ENCODE measurements at regions not wholly inside any gene's neighbourhood (a gene's known extent, or its start where the extent isn't known, plus 50 kb on each side); places are given as distances from the start of the nearest gene placed in this dataset.

DNA sequence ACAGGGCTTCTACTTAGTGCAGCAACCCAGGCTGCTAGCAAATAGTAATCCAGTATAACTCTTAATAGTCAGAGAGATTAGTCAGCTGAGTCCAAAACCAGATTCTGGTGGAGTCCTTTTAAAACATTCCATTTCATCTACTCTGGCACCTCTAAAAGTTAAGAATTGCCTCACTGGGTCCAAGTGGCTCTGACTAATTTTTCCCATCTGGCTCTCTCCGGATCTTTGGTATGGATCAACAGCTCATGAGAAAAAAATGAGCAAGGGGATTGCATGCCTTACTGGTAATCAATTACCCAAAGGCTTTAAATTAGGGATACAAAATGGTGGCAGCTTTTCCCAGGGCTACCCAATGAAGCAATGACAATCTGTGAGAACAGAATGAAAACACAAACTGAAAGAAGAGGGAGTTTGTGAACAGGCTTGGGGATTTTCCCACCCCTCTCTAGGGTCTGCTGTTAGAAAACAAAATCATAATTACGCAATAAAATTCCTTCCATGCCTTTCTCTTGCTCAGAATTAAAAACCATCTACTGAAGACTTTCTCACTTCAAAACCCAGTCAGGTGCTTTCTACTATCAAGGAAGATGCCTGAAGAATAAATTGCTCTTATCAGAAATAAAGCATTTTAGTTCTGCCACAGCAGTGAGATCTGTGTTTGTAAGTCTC lies 84.6 kb upstream of the PMFBP1 start:
- Histone ChIP-seq H2AFZ (ENCODE audit: low read length) (peak overlapping the region; percentile 5), H3K4me2 (ENCODE audit: extremely low read depth, insufficient read depth, low read length) (peak overlapping the region; percentile 29), H3K9ac (ENCODE audit: insufficient read depth, low read length) (no peak overlapping the region), H3K9me3 (ENCODE audit: control insufficient read depth, insufficient read depth, low read depth, low read length) (no peaks in the 10 kb centered on the region), H3K27me3 (ENCODE audit: control insufficient read depth, insufficient read depth, low read length) (no peaks in the 10 kb centered on the region), H3K27ac (ENCODE audit: insufficient read depth, low read length) (peak overlapping the region; percentile 67), H3K79me2 (ENCODE audit: control insufficient read depth, insufficient read depth, low read length) (no peaks in the 10 kb centered on the region), H3K4me1 (ENCODE audit: control insufficient read depth, extremely low read depth, insufficient read depth, low read length) (peaks cover 8% of the 10 kb centered on the region), H3K4me3 (replicated peaks in 1 of 4; ENCODE audit: control extremely low read depth in 1 of 4, insufficient read depth in 1 of 4, low read depth in 3 of 4, low read length in 4 of 4) (no peak overlapping the region), H3K36me3 (ENCODE audit: control insufficient read depth, insufficient read depth, low read length) (no peaks in the 10 kb centered on the region), H4K20me1 (ENCODE audit: control insufficient read depth, extremely low read depth, insufficient read depth, low read length) (no peaks in the 10 kb centered on the region)
- peak; percentile 66 to 82 for DNase-seq (ENCODE audit: low read depth in 2 of 2)
- TF ChIP-seq EZH2 (IDR thresholded peaks at IDR 0.05; ENCODE audit: low read length, missing control alignments): no peak
- TF ChIP-seq, protein P1, sequence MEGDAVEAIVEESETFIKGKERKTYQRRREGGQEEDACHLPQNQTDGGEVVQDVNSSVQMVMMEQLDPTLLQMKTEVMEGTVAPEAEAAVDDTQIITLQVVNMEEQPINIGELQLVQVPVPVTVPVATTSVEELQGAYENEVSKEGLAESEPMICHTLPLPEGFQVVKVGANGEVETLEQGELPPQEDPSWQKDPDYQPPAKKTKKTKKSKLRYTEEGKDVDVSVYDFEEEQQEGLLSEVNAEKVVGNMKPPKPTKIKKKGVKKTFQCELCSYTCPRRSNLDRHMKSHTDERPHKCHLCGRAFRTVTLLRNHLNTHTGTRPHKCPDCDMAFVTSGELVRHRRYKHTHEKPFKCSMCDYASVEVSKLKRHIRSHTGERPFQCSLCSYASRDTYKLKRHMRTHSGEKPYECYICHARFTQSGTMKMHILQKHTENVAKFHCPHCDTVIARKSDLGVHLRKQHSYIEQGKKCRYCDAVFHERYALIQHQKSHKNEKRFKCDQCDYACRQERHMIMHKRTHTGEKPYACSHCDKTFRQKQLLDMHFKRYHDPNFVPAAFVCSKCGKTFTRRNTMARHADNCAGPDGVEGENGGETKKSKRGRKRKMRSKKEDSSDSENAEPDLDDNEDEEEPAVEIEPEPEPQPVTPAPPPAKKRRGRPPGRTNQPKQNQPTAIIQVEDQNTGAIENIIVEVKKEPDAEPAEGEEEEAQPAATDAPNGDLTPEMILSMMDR (conservative IDR thresholded peaks at IDR 0.05 in 1 of 2, IDR thresholded peaks at IDR 0.05 in 1 of 2; ENCODE audit: low read depth in 1 of 2, low read length in 2 of 2): no peak

DNA sequence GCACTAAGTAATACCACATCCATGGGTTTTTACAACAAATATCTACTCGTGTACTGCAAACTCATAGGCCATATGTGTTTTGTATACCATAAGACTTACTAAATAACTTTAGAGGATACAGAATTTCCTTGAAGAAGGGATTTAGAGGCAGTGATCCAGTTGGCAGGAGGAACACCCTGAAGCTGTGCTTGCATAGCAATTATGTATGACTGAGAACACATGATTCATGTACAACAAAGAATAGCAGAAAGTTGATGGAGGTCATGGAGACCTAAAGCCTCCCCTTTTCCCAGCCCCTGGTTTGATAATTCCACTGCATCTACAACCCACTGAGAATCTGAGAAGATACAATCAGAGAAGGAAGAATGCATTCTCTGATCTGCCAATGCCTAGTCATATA lies 83.8 kb upstream of the PMFBP1 start:
- peak; percentile 4 to 20 for DNase-seq (ENCODE audit: low read depth in 2 of 2)
- no peaks in the 10 kb centered on the region for H3K27me3 ChIP-seq (ENCODE audit: control insufficient read depth, insufficient read depth, low read length)
- no peak for TF ChIP-seq EZH2 (IDR thresholded peaks at IDR 0.05; ENCODE audit: low read length, missing control alignments)
- peaks cover 8% of the 10 kb centered on the region for H3K4me1 ChIP-seq (ENCODE audit: control insufficient read depth, extremely low read depth, insufficient read depth, low read length)
- H3K4me3 ChIP-seq (replicated peaks in 1 of 4; ENCODE audit: control extremely low read depth in 1 of 4, insufficient read depth in 1 of 4, low read depth in 3 of 4, low read length in 4 of 4): no peak overlapping the region
- no peaks in the 10 kb centered on the region for H3K9me3 ChIP-seq (ENCODE audit: control insufficient read depth, insufficient read depth, low read depth, low read length)
- no peak overlapping the region for H2AFZ ChIP-seq (ENCODE audit: low read length)
- no peaks in the 10 kb centered on the region for H3K36me3 ChIP-seq (ENCODE audit: control insufficient read depth, insufficient read depth, low read length)
- peak overlapping the region; percentile 29 for H3K4me2 ChIP-seq (ENCODE audit: extremely low read depth, insufficient read depth, low read length)
- no peak overlapping the region for H3K9ac ChIP-seq (ENCODE audit: insufficient read depth, low read length)
- H3K79me2 ChIP-seq (ENCODE audit: control insufficient read depth, insufficient read depth, low read length): no peaks in the 10 kb centered on the region
- no peaks in the 10 kb centered on the region for H4K20me1 ChIP-seq (ENCODE audit: control insufficient read depth, extremely low read depth, insufficient read depth, low read length)
- H3K27ac ChIP-seq (ENCODE audit: insufficient read depth, low read length): peak overlapping the region; percentile 67

GRCh38 chr16:72247821-72248253 lies 75.9 kb upstream of the PMFBP1 start:
- H3K27me3 ChIP-seq (ENCODE audit: control insufficient read depth, insufficient read depth, low read length): no peaks in the 10 kb centered on the region
- no peak overlapping the region for H3K27ac ChIP-seq (ENCODE audit: insufficient read depth, low read length)
- H3K4me3 ChIP-seq (replicated peaks in 1 of 4; ENCODE audit: control extremely low read depth in 1 of 4, insufficient read depth in 1 of 4, low read depth in 3 of 4, low read length in 4 of 4): no peak overlapping the region
- no peak overlapping the region for H2AFZ ChIP-seq (ENCODE audit: low read length)
- H3K9me3 ChIP-seq (ENCODE audit: control insufficient read depth, insufficient read depth, low read depth, low read length): no peaks in the 10 kb centered on the region
- H3K36me3 ChIP-seq (ENCODE audit: control insufficient read depth, insufficient read depth, low read length): no peaks in the 10 kb centered on the region
- H3K9ac ChIP-seq (ENCODE audit: insufficient read depth, low read length): no peak overlapping the region
- no peaks in the 10 kb centered on the region for H3K79me2 ChIP-seq (ENCODE audit: control insufficient read depth, insufficient read depth, low read length)
- peaks cover 6% of the 10 kb centered on the region for H3K4me1 ChIP-seq (ENCODE audit: control insufficient read depth, extremely low read depth, insufficient read depth, low read length)
- peak overlapping the region; percentile 40 for H3K4me2 ChIP-seq (ENCODE audit: extremely low read depth, insufficient read depth, low read length)
- TF ChIP-seq, protein P1 (conservative IDR thresholded peaks at IDR 0.05 in 1 of 2, IDR thresholded peaks at IDR 0.05 in 1 of 2; ENCODE audit: low read depth in 1 of 2, low read length in 2 of 2): no peak
- TF ChIP-seq EZH2 (IDR thresholded peaks at IDR 0.05; ENCODE audit: low read length, missing control alignments): no peak
- no peaks in the 10 kb centered on the region for H4K20me1 ChIP-seq (ENCODE audit: control insufficient read depth, extremely low read depth, insufficient read depth, low read length)
- DNase-seq (ENCODE audit: low read depth in 2 of 2): peak; percentile 38 to 68

Data from fibroblast of lung (primary cell).